SU-DHL-6 (cell line): ENCODE measurements at regions not wholly inside any gene's neighbourhood (a gene's known extent, or its start where the extent isn't known, plus 50 kb on each side); places are given as distances from the start of the nearest gene placed in this dataset.
"Not testable (repeated sequence)": the region's sequence is repeated elsewhere in the genome, so short reads cannot be mapped to it uniquely, and the experiment has no call there.

Source experiments
- H2AFZ ChIP-seq: fragments of 200-600 bp; sonication (generic); 2 replicates; pipeline ENCODE4 v1.6.1; 2014; ENCODE audit warnings: low read depth, mild to moderate bottlenecking, moderate library complexity, mixed read lengths, antibody characterized with exemption, low read length; ENCODE audit not compliant: severe bottlenecking
- H3F3A ChIP-seq: fragments of 200-600 bp; shearing (Covaris generic); 2 replicates; pipeline ENCODE4 v1.6.0; 2016; ENCODE audit warnings: antibody characterized with exemption, mild to moderate bottlenecking; ENCODE audit not compliant: insufficient read depth
- H3K27ac ChIP-seq: fragments of 200-600 bp; sonication (generic); 2 replicates; pipeline ENCODE4 v1.5.1; 2016; ENCODE audit warnings: low read depth, mild to moderate bottlenecking, low read length, moderate library complexity, mixed read lengths
- H3K27me3 ChIP-seq: fragments of 200-600 bp; sonication (generic), shearing (Covaris generic); 2 replicates; pipeline ENCODE4 v1.6.0; 2014; ENCODE audit warnings: mild to moderate bottlenecking, low read length
- H3K36me3 ChIP-seq: fragments of 200-600 bp; sonication (generic); 2 replicates; pipeline ENCODE4 v1.6.1; 2014; ENCODE audit warnings: mild to moderate bottlenecking, low read length, mixed read lengths
- H3K4me2 ChIP-seq: fragments of 300-600, 200-600 bp; shearing (Covaris generic), sonication (generic); 2 replicates; pipeline ENCODE4 v1.6.0; 2014; ENCODE audit warnings: low read length, low read depth, mild to moderate bottlenecking; ENCODE audit not compliant: poor library complexity, severe bottlenecking
- H3K4me3 ChIP-seq: fragments of 200-600 bp; sonication (generic); 2 replicates; pipeline ENCODE4 v1.5.1; 2014; ENCODE audit warnings: antibody characterized with exemption, low read length, mild to moderate bottlenecking, mixed read lengths; ENCODE audit not compliant: insufficient read depth, poor library complexity, severe bottlenecking
- H3K79me2 ChIP-seq: fragments of 200-600 bp; sonication (generic); 2 replicates; pipeline ENCODE4 v1.6.1; 2014; ENCODE audit warnings: mild to moderate bottlenecking, low read length, moderate library complexity; ENCODE audit not compliant: insufficient read depth
- H3K9ac ChIP-seq: fragments of 200-600 bp; sonication (generic); 2 replicates; pipeline ENCODE4 v1.7.0; 2014; ENCODE audit warnings: mild to moderate bottlenecking, low read length
- H3K9me2 ChIP-seq: fragments of 200-600 bp; sonication (generic); replicated peaks from 2 replicates; pipeline ENCODE4 v1.6.1; 2014; ENCODE audit warnings: low read length; ENCODE audit not compliant: insufficient read depth
- H3K9me3 ChIP-seq: fragments of 200-600 bp; sonication (generic); 2 replicates; pipeline ENCODE4 v1.6.1; 2014; ENCODE audit warnings: low read length, mixed read lengths; ENCODE audit not compliant: insufficient read depth
- H4K20me1 ChIP-seq: fragments of 200-600 bp; sonication (generic); 2 replicates; pipeline ENCODE4 v1.6.1; 2014; ENCODE audit warnings: low read depth, mild to moderate bottlenecking, antibody characterized with exemption, low read length, moderate library complexity, mixed read lengths
- CTCF ChIP-seq: fragments of 200-600 bp; sonication (generic); IDR thresholded peaks from one replicate; pipeline ENCODE4 v1.5.1; 2017; ENCODE audit warnings: antibody characterized with exemption, mild to moderate bottlenecking, low read length, moderate library complexity; ENCODE audit not compliant: insufficient read depth, poor library complexity, severe bottlenecking
- EZH2phosphoT487 ChIP-seq: fragments of 200-600 bp; sonication (generic), shearing (Covaris generic); conservative IDR thresholded peaks from 2 replicates; pipeline ENCODE4 v1.6.1; 2018; ENCODE audit warnings: mild to moderate bottlenecking, antibody characterized with exemption, low read length, moderate library complexity, mixed read lengths

GRCh38 chr7:149584009-149584408, 86.4 kb upstream of the ZNF746 start:
- no peaks in the 10 kb centered on the region for H3F3A ChIP-seq
- H3K4me3 ChIP-seq, result no peak overlapping the region
- H3K27ac ChIP-seq, result no peak overlapping the region
- no peak overlapping the region for H2AFZ ChIP-seq
- H3K9ac ChIP-seq, result no peak overlapping the region
- no peak overlapping the region for H3K4me2 ChIP-seq
- H3K79me2 ChIP-seq, result no peaks in the 10 kb centered on the region
- H3K9me3 ChIP-seq, result no peaks in the 10 kb centered on the region
- H3K36me3 ChIP-seq, result 0 out of 2 replicates have a peak, but pooled peaks cover 7% of the 10 kb centered on the region
- H3K9me2 ChIP-seq, result no peaks in the 10 kb centered on the region
- no peaks in the 10 kb centered on the region for H3K27me3 ChIP-seq
- H4K20me1 ChIP-seq, result no peaks in the 10 kb centered on the region
- TF ChIP-seq CTCF (no peak), EZH2phosphoT487 (no peak)

DNA sequence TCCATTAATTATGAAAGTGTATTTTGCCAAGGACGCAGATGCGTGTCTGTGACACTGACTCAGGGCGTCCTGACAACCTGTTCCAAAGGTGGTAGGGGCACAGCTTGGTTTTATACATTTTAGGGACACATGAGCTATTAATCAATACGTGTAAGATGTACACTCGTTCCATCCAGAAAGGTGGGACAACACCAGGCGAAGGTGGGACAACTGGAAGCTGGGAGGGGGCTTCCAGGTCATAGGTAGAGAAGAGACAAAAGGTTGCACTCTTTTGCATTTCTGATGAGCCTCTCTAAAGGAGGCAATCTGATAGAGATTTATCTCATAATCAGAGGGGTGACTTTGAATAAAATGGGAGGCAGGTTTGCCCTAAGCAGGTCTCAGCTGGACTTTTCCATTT, 82.7 kb upstream of the ZNF746 start:
- Histone ChIP-seq H3K4me3 (no peak overlapping the region), H3K27me3 (no peaks in the 10 kb centered on the region), H3K9me2 (no peaks in the 10 kb centered on the region), H4K20me1 (no peaks in the 10 kb centered on the region), H3F3A (no peaks in the 10 kb centered on the region), H3K27ac (no peak overlapping the region), H3K79me2 (no peaks in the 10 kb centered on the region), H3K9me3 (no peaks in the 10 kb centered on the region), H3K9ac (no peak overlapping the region), H2AFZ (no peak overlapping the region), H3K4me2 (no peak overlapping the region), H3K36me3 (0 out of 2 replicates have a peak, but pooled peaks cover 7% of the 10 kb centered on the region)
- TF ChIP-seq CTCF (no peak), EZH2phosphoT487 (no peak)

DNA sequence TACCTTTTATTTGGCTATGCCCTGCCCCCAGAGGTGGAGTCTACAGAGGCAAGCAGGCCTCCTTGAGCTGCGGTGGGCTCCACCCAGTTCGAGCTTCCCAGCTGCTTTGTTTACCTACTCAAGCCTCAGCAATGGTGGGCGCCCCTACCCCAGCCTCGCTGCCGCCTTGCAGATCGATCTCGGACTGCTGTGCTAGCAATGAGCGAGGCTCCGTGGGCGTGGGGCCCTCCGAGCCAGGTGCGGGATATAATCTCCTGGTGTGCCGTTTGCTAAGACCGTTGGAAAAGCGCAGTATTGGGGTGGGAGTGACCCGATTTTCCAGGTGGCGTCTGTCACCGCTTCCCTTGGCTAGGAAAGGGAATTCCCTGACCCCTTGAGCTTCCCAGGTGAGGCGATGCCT, 81.8 kb upstream of the ZNF746 start:
- H3K27ac ChIP-seq, H3K4me3 ChIP-seq, H3K27me3 ChIP-seq, H3K79me2 ChIP-seq, H3K9me2 ChIP-seq, H3F3A ChIP-seq, H3K9ac ChIP-seq, H4K20me1 ChIP-seq, H3K36me3 ChIP-seq, H3K4me2 ChIP-seq, H2AFZ ChIP-seq, H3K9me3 ChIP-seq: not testable (repeated sequence)

GRCh38 chr7:149574428-149574827, 76.8 kb upstream of the ZNF746 start:
- not testable (repeated sequence) for H2AFZ ChIP-seq, H3K4me3 ChIP-seq, H3K9ac ChIP-seq, H3K27me3 ChIP-seq, H3K9me2 ChIP-seq, H3K27ac ChIP-seq, H3K79me2 ChIP-seq, H3K9me3 ChIP-seq, H3K4me2 ChIP-seq, H3F3A ChIP-seq, H3K36me3 ChIP-seq, H4K20me1 ChIP-seq
